HG03103 (cell line): ENCODE measurements at regions not wholly inside any gene's neighbourhood (a gene's known extent, or its start where the extent isn't known, plus 50 kb on each side); places are given as distances from the start of the nearest gene placed in this dataset.

Source experiments
- ATAC-seq: cut with Tn5 transposase; IDR thresholded peaks from one replicate; pipeline ENCODE4 v1.9.1; 2021; ENCODE audit warnings: low read depth; ENCODE audit not compliant: unreplicated experiment

- ATAC-seq: no peak
Observed at GRCh38 chr13:103161476-103161875, 95.3 kb upstream of the SLC10A2 start.

GRCh38 chr13:103157434-103158145, 91.4 kb upstream of the SLC10A2 start:
- no peak for ATAC-seq

GRCh38 chr13:103157016-103157415, 90.8 kb upstream of the SLC10A2 start:
- ATAC-seq: no peak

GRCh38 chr13:103156346-103156998, 90.3 kb upstream of the SLC10A2 start:
- ATAC-seq: no peak

- ATAC-seq: no peak
Observed at GRCh38 chr13:103153466-103153865, 87.2 kb upstream of the SLC10A2 start.

GRCh38 chr13:103147961-103148360, 81.7 kb upstream of the SLC10A2 start:
- ATAC-seq: no peak

- ATAC-seq: no peak
Observed at GRCh38 chr13:103145442-103145841, 79.2 kb upstream of the SLC10A2 start.

- no peak for ATAC-seq
Observed at GRCh38 chr13:103143432-103143831, 77.2 kb upstream of the SLC10A2 start.

- no peak for ATAC-seq
Observed at GRCh38 chr13:103142151-103142550, 75.9 kb upstream of the SLC10A2 start.

GRCh38 chr13:103140001-103140671, 73.9 kb upstream of the SLC10A2 start:
- peak; percentile 97 for ATAC-seq

GRCh38 chr13:103134271-103134670, 68.1 kb upstream of the SLC10A2 start:
- no peak for ATAC-seq

GRCh38 chr13:103133556-103133955, 67.3 kb upstream of the SLC10A2 start:
- no peak for ATAC-seq

- ATAC-seq: peak; percentile 55
Observed at GRCh38 chr13:103130681-103131210, 64.5 kb upstream of the SLC10A2 start.

GRCh38 chr13:103130146-103130545, 63.9 kb upstream of the SLC10A2 start:
- ATAC-seq: no peak
